Brain microvascular endothelial cell (primary cell): ENCODE measurements at regions not wholly inside any gene's neighbourhood (a gene's known extent, or its start where the extent isn't known, plus 50 kb on each side); places are given as distances from the start of the nearest gene placed in this dataset.
"Not testable (repeated sequence)": the region's sequence is repeated elsewhere in the genome, so short reads cannot be mapped to it uniquely, and the experiment has no call there.

ENCODE experiments used
- DNase-seq: peaks from one replicate; pipeline ENCODE4 v3.0.0-alpha.2; 2020
- H3K27ac ChIP-seq: fragments of 250-450 bp; sonication (Bioruptor Pico); 2 replicates; pipeline ENCODE4 v1.5.1; 2020; ENCODE audit warnings: mild to moderate bottlenecking, moderate library complexity
- H3K27me3 ChIP-seq: fragments of 250-450 bp; sonication (Bioruptor Pico); replicated peaks from 2 replicates; pipeline ENCODE4 v1.5.1; 2020; ENCODE audit warnings: mild to moderate bottlenecking
- H3K36me3 ChIP-seq: fragments of 250-450 bp; sonication (Bioruptor Pico); replicated peaks from 2 replicates; pipeline ENCODE4 v1.5.1; 2020; ENCODE audit warnings: mild to moderate bottlenecking
- H3K4me3 ChIP-seq: 2 replicates; pipeline ENCODE4 v1.5.1; 2011; ENCODE audit warnings: low read depth, mild to moderate bottlenecking, control low read depth, low read length, moderate library complexity
- CTCF ChIP-seq: IDR thresholded peaks from 2 replicates; pipeline ENCODE4 v1.5.1; 2011; ENCODE audit warnings: low read depth, mild to moderate bottlenecking, moderate library complexity, low read length, control low read depth, inconsistent platforms; ENCODE audit errors: missing control alignments
- in situ Hi-C: cut with HindIII; loops from 2 replicates; pipeline ENCODE4 v1.10.0; 2017; ENCODE audit warnings: low sequenced_read_pairs, low pct_ligation_motif_present

- no peak for TF ChIP-seq CTCF
- no peaks in the 10 kb centered on the region for H3K36me3 ChIP-seq
- H3K27ac ChIP-seq: no peak overlapping the region
- no peak overlapping the region for H3K4me3 ChIP-seq
- H3K27me3 ChIP-seq: no peaks in the 10 kb centered on the region
- in situ Hi-C loops: no loop called here
- DNase-seq: no peak
Measured at GRCh38 chr4:173091362-173091761, 77.2 kb upstream of the GALNT7 start.

- DNase-seq: no peak
- in situ Hi-C loops: no loop called here
- H3K27me3 ChIP-seq: no peaks in the 10 kb centered on the region
- TF ChIP-seq CTCF: no peak
- H3K4me3 ChIP-seq: no peak overlapping the region
- H3K36me3 ChIP-seq: no peaks in the 10 kb centered on the region
- no peak overlapping the region for H3K27ac ChIP-seq
Measured at GRCh38 chr4:173091958-173092357, 76.7 kb upstream of the GALNT7 start.

GRCh38 chr4:173093361-173093760 is 75.2 kb upstream of the GALNT7 start:
- DNase-seq: no peak
- in situ Hi-C loops: no loop called here
- TF ChIP-seq CTCF: no peak
- Histone ChIP-seq H3K4me3 (no peak overlapping the region), H3K36me3 (no peaks in the 10 kb centered on the region), H3K27me3 (no peaks in the 10 kb centered on the region), H3K27ac (no peak overlapping the region)

- DNase-seq: no peak
- H3K36me3 ChIP-seq: no peaks in the 10 kb centered on the region
- TF ChIP-seq CTCF: no peak
- in situ Hi-C loops: no loop called here
- H3K27ac ChIP-seq: no peak overlapping the region
- H3K4me3 ChIP-seq: no peak overlapping the region
- no peaks in the 10 kb centered on the region for H3K27me3 ChIP-seq
Measured at GRCh38 chr4:173094739-173095421, 73.7 kb upstream of the GALNT7 start.

GRCh38 chr4:173099447-173099846 is 69.2 kb upstream of the GALNT7 start:
- H3K4me3 ChIP-seq, H3K27ac ChIP-seq, H3K36me3 ChIP-seq, H3K27me3 ChIP-seq, DNase-seq, in situ Hi-C loops: not testable (repeated sequence)

- no peak overlapping the region for H3K4me3 ChIP-seq
- DNase-seq: no peak
- H3K27me3 ChIP-seq: no peaks in the 10 kb centered on the region
- TF ChIP-seq CTCF: no peak
- in situ Hi-C loops: no loop called here
- H3K36me3 ChIP-seq: no peaks in the 10 kb centered on the region
- H3K27ac ChIP-seq: no peak overlapping the region
Measured at GRCh38 chr4:173111031-173111430, 57.6 kb upstream of the GALNT7 start.

- H3K36me3 ChIP-seq, H3K4me3 ChIP-seq, H3K27ac ChIP-seq, in situ Hi-C loops, H3K27me3 ChIP-seq: not testable (repeated sequence)
- peak; percentile 12 for DNase-seq
Measured at GRCh38 chr4:173117430-173117829, 51.2 kb upstream of the GALNT7 start.
